ENCODE measurements at regions not wholly inside any gene's neighbourhood (a gene's known extent, or its start where the extent isn't known, plus 50 kb on each side); places are given as distances from the start of the nearest gene placed in this dataset.

- TF ChIP-seq CTCF (IDR thresholded peaks at IDR 0.05), result no peak
- no peak for TF ChIP-seq POLR2A (IDR thresholded peaks at IDR 0.05)
These were observed 52.8 kb upstream of the ADGRE5 start for GRCh38 chr19:14328406-14328805.

All from right lobe of liver (tissue), 4 donors.